BE2C (cell line): ENCODE measurements at regions not wholly inside any gene's neighbourhood (a gene's known extent, or its start where the extent isn't known, plus 50 kb on each side); places are given as distances from the start of the nearest gene placed in this dataset.

ENCODE experiments used
- DNase-seq: peaks from one replicate; pipeline ENCODE4 v3.0.0-alpha.2; 2020
- H3K27me3 ChIP-seq: fragments of 250-450 bp; sonication (Bioruptor Pico); 2 replicates; pipeline ENCODE4 v1.5.1; 2020; ENCODE audit warnings: mild to moderate bottlenecking
- H3K36me3 ChIP-seq: fragments of 250-450 bp; sonication (Bioruptor Pico); 2 replicates; pipeline ENCODE4 v1.5.1; 2020; ENCODE audit warnings: mild to moderate bottlenecking
- H3K4me1 ChIP-seq: fragments of 250-450 bp; sonication (Bioruptor Pico); 2 replicates; pipeline ENCODE4 v1.5.1; 2020
- H3K4me3 ChIP-seq: 2 replicates; pipeline ENCODE4 v1.5.1; 2011; ENCODE audit warnings: low read depth, low read length
- H3K9me3 ChIP-seq: fragments of 250-450 bp; sonication (Bioruptor Pico); 2 replicates; pipeline ENCODE4 v1.5.1; 2020
- CTCF ChIP-seq: IDR thresholded peaks from 2 replicates; pipeline ENCODE4 v1.5.1; 2012; ENCODE audit warnings: mild to moderate bottlenecking, low read depth, low read length

GRCh38 chr3:99253963-99254355 lies 352.5 kb upstream of the DCBLD2 start:
- no peak for DNase-seq
- no peak overlapping the region for H3K4me3 ChIP-seq
- TF ChIP-seq CTCF: no peak

GRCh38 chr3:99250821-99251355 lies 349.4 kb upstream of the DCBLD2 start:
- Histone ChIP-seq H3K4me1 (no peaks in the 10 kb centered on the region), H3K9me3 (no peaks in the 10 kb centered on the region), H3K4me3 (no peak overlapping the region), H3K36me3 (no peaks in the 10 kb centered on the region), H3K27me3 (no peaks in the 10 kb centered on the region)
- TF ChIP-seq CTCF: no peak
- DNase-seq: no peak

More at GRCh38 chr3:99253963-99254355, 352.5 kb upstream of the DCBLD2 start:
- no peaks in the 10 kb centered on the region for H3K4me1 ChIP-seq
- no peaks in the 10 kb centered on the region for H3K36me3 ChIP-seq
- H3K9me3 ChIP-seq: no peaks in the 10 kb centered on the region
- H3K27me3 ChIP-seq: no peaks in the 10 kb centered on the region

- DNase-seq: no peak
- Histone ChIP-seq H3K4me1 (no peaks in the 10 kb centered on the region), H3K4me3 (no peak overlapping the region), H3K36me3 (no peaks in the 10 kb centered on the region), H3K9me3 (no peaks in the 10 kb centered on the region), H3K27me3 (no peaks in the 10 kb centered on the region)
- no peak for TF ChIP-seq CTCF
These were observed 348.8 kb upstream of the DCBLD2 start for GRCh38 chr3:99250272-99250671.

GRCh38 chr3:99249627-99250026 lies 348.1 kb upstream of the DCBLD2 start:
- TF ChIP-seq CTCF: no peak
- no peaks in the 10 kb centered on the region for H3K4me1 ChIP-seq
- no peaks in the 10 kb centered on the region for H3K9me3 ChIP-seq
- no peaks in the 10 kb centered on the region for H3K36me3 ChIP-seq
- no peak for DNase-seq
- H3K4me3 ChIP-seq: no peak overlapping the region
- H3K27me3 ChIP-seq: no peaks in the 10 kb centered on the region

GRCh38 chr3:99248913-99249312 lies 347.4 kb upstream of the DCBLD2 start:
- no peaks in the 10 kb centered on the region for H3K9me3 ChIP-seq
- TF ChIP-seq CTCF: no peak
- DNase-seq: no peak
- no peak overlapping the region for H3K4me3 ChIP-seq
- no peaks in the 10 kb centered on the region for H3K27me3 ChIP-seq
- no peaks in the 10 kb centered on the region for H3K36me3 ChIP-seq
- H3K4me1 ChIP-seq: no peaks in the 10 kb centered on the region

- Histone ChIP-seq H3K36me3 (no peaks in the 10 kb centered on the region), H3K27me3 (no peaks in the 10 kb centered on the region), H3K4me3 (no peak overlapping the region), H3K4me1 (no peaks in the 10 kb centered on the region), H3K9me3 (no peaks in the 10 kb centered on the region)
- TF ChIP-seq CTCF: no peak
- DNase-seq: no peak
These were observed 346.6 kb upstream of the DCBLD2 start for GRCh38 chr3:99248130-99248529.
